ENCODE measurements at regions not wholly inside any gene's neighbourhood (a gene's known extent, or its start where the extent isn't known, plus 50 kb on each side); places are given as distances from the start of the nearest gene placed in this dataset.
"Not testable (repeated sequence)": the region's sequence is repeated elsewhere in the genome, so short reads cannot be mapped to it uniquely, and the experiment has no call there.

- no peak for DNase-seq
These were observed 226.4 kb downstream of the FNDC1 start for GRCh38 chr6:159395609-159396008.

GRCh38 chr6:159392695-159393094 is 223.5 kb downstream of the FNDC1 start:
- not testable (repeated sequence) for DNase-seq

- DNase-seq, result no peak
These were observed 221.2 kb downstream of the FNDC1 start for GRCh38 chr6:159390381-159390780.

GRCh38 chr6:159389695-159390094 is 220.5 kb downstream of the FNDC1 start:
- DNase-seq, result no peak

GRCh38 chr6:159380114-159380513 is 210.9 kb downstream of the FNDC1 start:
- DNase-seq, result no peak

GRCh38 chr6:159378411-159379328 is 209.5 kb downstream of the FNDC1 start:
- DNase-seq, result no peak

- DNase-seq, result no peak
These were observed 207.4 kb downstream of the FNDC1 start for GRCh38 chr6:159376516-159377158.

- DNase-seq, result no peak
These were observed 205.8 kb downstream of the FNDC1 start for GRCh38 chr6:159375014-159375413.

GRCh38 chr6:159373670-159374069 is 204.5 kb downstream of the FNDC1 start:
- DNase-seq, result no peak

- DNase-seq, result no peak
These were observed 203.1 kb downstream of the FNDC1 start for GRCh38 chr6:159372333-159372732.

- DNase-seq, result no peak
These were observed 191.1 kb downstream of the FNDC1 start for GRCh38 chr6:159360306-159360705.

- no peak for DNase-seq
These were observed 190.5 kb downstream of the FNDC1 start for GRCh38 chr6:159359581-159360297.

- DNase-seq, result no peak
These were observed 189.4 kb downstream of the FNDC1 start for GRCh38 chr6:159358562-159358961.

GRCh38 chr6:159357211-159357915 is 188.2 kb downstream of the FNDC1 start:
- DNase-seq, result no peak

GRCh38 chr6:159353193-159353592 is 184.0 kb downstream of the FNDC1 start:
- DNase-seq, result no peak

GRCh38 chr6:159351707-159352106 is 182.5 kb downstream of the FNDC1 start:
- DNase-seq, result no peak

GRCh38 chr6:159349915-159350314 is 180.7 kb downstream of the FNDC1 start:
- DNase-seq, result no peak

GRCh38 chr6:159343709-159344108 is 174.5 kb downstream of the FNDC1 start:
- DNase-seq, result no peak

GRCh38 chr6:159342146-159342545 is 172.9 kb downstream of the FNDC1 start:
- no peak for DNase-seq

- no peak for DNase-seq
These were observed 164.9 kb downstream of the FNDC1 start for GRCh38 chr6:159334068-159334467.

GRCh38 chr6:159331451-159331850 is 162.3 kb downstream of the FNDC1 start:
- DNase-seq, result no peak

- no peak for DNase-seq
These were observed 159.9 kb downstream of the FNDC1 start for GRCh38 chr6:159329081-159329480.

GRCh38 chr6:159328052-159328451 is 158.9 kb downstream of the FNDC1 start:
- no peak for DNase-seq
